Body of pancreas (tissue), 4 donors: ENCODE measurements at regions not wholly inside any gene's neighbourhood (a gene's known extent, or its start where the extent isn't known, plus 50 kb on each side); places are given as distances from the start of the nearest gene placed in this dataset.

Source experiments
- POLR2A ChIP-seq, 3 donors: fragments of 450-650 bp; IDR thresholded peaks; one replicate each; pipeline ENCODE4 v1.6.1; 2016; ENCODE audit warnings: antibody characterized with exemption in 3 of 3, mild to moderate bottlenecking in 2 of 3
- TF ChIP-seq, protein P1 (sequence below), 7 experiments: fragments of 450-650 bp in 4 of 7; fragments of 200-600 bp in 3 of 7; sonication (generic) in 3 of 7; IDR thresholded peaks; one replicate each; pipeline ENCODE4 v1.5.1; 2016 to 2019; ENCODE audit warnings: antibody characterized with exemption in 7 of 7

DNA sequence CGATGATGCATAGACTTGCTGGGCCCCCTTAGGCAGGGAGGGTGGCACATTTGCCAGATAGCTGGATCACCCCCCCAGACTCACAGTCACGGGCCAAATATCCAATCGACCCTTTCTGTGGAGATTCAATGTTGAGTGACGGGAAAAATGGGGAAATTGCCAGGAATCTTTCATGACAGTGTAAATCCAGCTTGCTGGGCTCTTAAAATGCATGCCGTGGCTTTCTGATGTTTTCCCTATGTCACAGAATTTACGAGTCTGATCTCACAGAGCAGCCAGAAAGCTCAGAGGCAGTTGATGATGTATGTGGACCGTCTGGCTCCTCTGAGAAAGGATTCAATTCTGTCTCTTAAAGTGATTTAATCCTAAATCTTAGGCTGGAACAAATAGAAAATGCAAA is 150.1 kb upstream of the ZNF644 start:
- TF ChIP-seq, protein P1, sequence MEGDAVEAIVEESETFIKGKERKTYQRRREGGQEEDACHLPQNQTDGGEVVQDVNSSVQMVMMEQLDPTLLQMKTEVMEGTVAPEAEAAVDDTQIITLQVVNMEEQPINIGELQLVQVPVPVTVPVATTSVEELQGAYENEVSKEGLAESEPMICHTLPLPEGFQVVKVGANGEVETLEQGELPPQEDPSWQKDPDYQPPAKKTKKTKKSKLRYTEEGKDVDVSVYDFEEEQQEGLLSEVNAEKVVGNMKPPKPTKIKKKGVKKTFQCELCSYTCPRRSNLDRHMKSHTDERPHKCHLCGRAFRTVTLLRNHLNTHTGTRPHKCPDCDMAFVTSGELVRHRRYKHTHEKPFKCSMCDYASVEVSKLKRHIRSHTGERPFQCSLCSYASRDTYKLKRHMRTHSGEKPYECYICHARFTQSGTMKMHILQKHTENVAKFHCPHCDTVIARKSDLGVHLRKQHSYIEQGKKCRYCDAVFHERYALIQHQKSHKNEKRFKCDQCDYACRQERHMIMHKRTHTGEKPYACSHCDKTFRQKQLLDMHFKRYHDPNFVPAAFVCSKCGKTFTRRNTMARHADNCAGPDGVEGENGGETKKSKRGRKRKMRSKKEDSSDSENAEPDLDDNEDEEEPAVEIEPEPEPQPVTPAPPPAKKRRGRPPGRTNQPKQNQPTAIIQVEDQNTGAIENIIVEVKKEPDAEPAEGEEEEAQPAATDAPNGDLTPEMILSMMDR (IDR thresholded peaks at IDR 0.05), result no peak
- TF ChIP-seq POLR2A (IDR thresholded peaks at IDR 0.05), result no peak
